ENCODE measurements at regions not wholly inside any gene's neighbourhood (a gene's known extent, or its start where the extent isn't known, plus 50 kb on each side); places are given as distances from the start of the nearest gene placed in this dataset.

DNA sequence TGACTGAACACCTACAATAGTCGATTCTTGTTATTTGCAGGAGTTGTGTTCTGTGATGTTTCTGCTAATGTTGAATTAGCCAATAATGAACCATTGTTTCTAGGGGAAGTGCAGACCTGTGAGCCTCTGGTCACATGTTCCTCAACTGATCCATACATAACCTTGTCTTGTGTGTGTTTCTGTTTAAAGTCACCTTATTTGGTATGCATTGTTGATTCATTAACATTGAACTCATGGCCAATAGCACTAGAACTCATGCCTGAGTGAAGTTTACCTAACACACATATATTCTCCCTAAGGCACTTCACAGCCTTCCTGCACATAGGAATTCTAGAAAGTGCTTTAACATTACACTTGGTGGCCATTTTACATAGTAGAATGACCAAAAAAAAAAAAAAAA, 271.8 kb upstream of the PLET1 start:
- TF ChIP-seq POLR2A (IDR thresholded peaks at IDR 0.05): no peak
- TF ChIP-seq, protein P1, sequence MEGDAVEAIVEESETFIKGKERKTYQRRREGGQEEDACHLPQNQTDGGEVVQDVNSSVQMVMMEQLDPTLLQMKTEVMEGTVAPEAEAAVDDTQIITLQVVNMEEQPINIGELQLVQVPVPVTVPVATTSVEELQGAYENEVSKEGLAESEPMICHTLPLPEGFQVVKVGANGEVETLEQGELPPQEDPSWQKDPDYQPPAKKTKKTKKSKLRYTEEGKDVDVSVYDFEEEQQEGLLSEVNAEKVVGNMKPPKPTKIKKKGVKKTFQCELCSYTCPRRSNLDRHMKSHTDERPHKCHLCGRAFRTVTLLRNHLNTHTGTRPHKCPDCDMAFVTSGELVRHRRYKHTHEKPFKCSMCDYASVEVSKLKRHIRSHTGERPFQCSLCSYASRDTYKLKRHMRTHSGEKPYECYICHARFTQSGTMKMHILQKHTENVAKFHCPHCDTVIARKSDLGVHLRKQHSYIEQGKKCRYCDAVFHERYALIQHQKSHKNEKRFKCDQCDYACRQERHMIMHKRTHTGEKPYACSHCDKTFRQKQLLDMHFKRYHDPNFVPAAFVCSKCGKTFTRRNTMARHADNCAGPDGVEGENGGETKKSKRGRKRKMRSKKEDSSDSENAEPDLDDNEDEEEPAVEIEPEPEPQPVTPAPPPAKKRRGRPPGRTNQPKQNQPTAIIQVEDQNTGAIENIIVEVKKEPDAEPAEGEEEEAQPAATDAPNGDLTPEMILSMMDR (IDR thresholded peaks at IDR 0.05): no peak
